ENCODE measurements at regions not wholly inside any gene's neighbourhood (a gene's known extent, or its start where the extent isn't known, plus 50 kb on each side); places are given as distances from the start of the nearest gene placed in this dataset.

DNA sequence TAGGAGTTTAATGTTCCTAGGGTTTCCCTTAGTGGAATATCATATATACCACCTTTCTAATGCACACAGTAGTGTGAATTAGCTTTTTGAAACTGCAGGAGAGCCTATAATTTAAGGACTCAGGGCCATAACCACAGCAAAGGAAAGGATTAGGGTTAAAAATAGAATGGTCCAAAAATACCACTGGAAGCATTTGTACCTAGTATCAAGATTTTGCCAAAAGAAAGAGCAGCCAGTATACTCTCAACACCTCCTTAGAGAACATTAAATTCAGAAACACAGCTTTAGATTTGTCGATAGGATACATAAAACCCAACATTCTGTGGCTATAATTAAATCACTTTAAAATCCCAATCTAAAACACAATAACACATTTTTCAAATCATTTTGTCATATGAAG lies 634.9 kb downstream of the EPHA4 start:
- DNase-seq: no peak

DNA sequence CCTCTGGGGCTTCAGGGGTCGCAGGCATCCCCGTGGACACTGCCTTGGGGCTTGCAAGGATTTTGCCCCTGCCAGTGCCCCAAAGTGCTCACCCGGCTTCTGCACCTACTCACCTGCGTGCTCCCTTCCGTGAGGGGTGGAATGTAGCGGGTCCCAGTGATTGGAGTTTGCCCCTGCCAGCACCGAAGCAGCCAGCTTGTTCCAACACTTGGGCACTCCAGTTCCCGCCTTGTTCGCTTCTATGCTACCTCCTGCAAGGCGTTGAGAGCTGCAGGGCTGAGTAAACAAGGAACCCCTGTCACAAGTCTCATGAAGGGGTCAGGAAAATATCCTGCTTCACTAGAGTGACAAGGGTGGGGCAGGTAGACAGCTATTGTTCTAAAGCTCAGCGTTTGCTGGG lies 631.5 kb downstream of the EPHA4 start:
- DNase-seq: no peak

DNA sequence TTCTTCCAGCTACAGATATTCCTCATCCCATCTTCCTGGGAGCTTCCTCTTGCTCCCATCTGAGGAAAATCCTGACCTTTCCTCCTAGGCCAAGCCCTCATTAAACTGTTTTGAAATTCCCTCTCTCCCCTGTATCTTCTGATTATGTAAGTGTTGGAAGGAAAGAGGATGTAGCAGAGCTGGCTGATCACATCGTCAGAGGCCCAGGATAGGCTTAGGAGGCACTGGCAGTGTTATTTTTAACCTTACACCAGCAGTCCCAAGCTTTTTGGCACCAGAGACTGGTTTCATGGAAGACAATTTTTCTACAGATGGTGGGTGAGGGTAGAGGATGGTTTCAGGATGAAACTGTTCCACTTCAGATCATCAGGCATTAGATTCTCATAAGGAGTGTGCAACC lies 630.4 kb downstream of the EPHA4 start:
- no peak for DNase-seq

- DNase-seq: no peak
Measured at GRCh38 chr2:220946552-220946951, 625.6 kb downstream of the EPHA4 start.

GRCh38 chr2:220948579-220948978 lies 623.5 kb downstream of the EPHA4 start:
- DNase-seq: no peak

DNA sequence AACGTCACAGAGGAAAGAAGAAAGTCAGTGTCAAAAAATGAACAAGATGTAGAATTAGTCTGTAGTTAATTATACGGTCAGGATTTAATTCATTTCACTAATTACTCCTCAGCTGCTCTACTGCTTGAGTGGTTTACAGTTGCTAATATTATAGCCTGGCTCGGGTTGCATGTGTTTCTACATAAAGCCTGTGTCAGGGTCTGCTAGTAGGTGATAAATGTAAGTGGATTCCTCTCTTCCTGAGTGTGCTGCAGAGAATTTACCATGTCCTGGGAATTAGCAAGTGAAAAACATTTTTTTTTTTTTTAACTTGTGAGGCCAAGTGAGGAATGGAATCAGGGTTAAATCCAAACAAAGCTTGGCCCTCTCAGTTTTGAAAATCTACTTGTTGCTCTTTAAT lies 622.6 kb downstream of the EPHA4 start:
- no peak for DNase-seq

DNA sequence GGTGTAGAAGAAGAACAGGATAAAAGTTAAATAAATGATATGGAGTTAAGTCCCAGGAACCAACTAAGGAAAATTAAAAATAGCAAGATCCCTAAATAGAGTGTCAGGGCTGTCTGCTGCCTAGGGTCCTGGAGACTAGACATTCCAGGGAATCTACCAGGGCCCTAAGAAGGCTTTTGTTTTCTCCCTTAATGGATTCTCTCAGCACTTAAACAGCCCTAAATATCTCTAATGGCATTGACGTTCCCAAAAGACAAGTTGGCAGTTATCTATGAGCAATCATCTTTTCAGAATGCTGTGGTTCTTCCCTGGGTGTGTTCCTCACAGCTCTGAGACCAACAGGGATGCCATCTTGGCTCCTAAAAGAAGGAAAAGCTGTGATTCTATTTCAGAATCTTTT lies 616.3 kb downstream of the EPHA4 start:
- no peak for DNase-seq

- no peak for DNase-seq
Measured at GRCh38 chr2:220956429-220956828, 615.7 kb downstream of the EPHA4 start.

- peak in 23 of 58 donors; percentile 2 to 78 (median 22) for DNase-seq
Measured at GRCh38 chr2:220959391-220959802, 612.7 kb downstream of the EPHA4 start.

DNA sequence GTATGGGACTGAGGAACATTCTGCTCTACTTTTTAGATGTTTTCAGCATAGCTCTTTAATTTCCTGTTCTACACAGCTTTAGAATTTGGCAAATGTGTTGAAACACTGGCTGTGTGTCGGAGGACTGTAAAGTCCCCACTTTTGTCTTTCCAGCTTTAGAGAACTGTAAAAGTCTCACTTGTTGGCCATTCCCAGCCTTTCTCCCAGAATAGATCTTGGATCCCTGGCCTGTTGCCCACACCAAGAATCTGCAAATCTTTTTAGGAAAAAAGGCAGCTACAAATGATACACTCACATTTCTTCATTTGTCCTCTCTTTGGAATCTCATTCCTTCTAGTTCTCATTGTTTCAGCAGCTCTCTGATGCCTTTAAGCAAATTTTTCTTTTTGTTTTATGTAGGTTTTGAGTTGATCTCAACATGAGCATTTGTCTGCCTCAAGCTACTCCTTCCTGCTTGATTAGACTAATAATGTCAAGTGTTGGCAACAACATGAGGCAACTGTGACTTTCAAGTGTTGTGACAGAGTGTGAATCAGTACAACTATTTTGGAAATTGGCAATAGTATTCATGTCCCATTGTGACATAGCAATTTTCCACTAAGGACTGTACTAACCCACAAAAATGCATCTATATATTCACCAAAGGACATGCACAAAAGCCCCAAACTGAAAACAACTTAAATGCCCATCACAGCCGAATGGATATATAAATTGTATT lies 610.8 kb downstream of the EPHA4 start:
- peak in 2 of 58 donors; percentile 2 to 5 for DNase-seq

GRCh38 chr2:220962556-220962955 lies 609.5 kb downstream of the EPHA4 start:
- peak in 1 of 58 donors; percentile 7 for DNase-seq

DNA sequence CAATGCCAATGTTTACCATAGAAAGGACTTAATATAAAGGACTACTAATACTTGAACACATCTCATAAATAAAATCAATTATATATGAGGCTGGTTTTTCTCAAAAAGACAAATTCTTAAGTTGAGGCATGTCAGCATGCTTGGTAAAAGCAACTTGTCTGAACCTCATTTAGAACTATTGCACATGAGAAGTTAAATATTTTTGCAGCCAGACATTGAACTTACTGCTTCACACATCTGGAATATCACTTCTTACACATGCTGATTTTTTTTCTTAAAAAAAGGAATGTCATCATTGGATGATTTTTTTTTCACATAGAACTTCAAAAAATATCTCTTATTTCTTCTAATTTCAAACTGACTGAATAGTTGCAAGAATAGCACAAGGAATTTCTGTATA lies 609.0 kb downstream of the EPHA4 start:
- no peak for DNase-seq

- no peak for DNase-seq
Measured at GRCh38 chr2:220963930-220964329, 608.2 kb downstream of the EPHA4 start.

GRCh38 chr2:220966636-220967035 lies 605.5 kb downstream of the EPHA4 start:
- no peak for DNase-seq

DNA sequence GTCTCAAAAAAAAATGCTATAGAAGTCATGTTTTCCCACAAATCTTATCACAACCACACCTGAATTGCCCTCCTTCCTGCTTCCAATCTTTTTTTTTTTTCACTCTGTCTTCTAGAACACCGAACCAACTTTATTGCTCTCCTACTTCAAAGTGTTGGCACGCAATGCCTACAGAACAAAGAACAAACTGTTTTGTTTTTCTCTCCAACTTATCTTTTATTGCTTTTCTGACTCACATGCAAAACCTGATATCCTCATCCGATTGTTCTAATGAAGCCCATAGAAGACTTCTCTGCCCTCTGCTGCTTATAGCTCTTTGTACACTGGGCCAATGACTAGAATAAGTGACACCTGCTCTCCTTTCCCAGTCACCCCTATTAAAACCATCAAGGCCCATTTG lies 602.8 kb downstream of the EPHA4 start:
- no peak for DNase-seq

DNA sequence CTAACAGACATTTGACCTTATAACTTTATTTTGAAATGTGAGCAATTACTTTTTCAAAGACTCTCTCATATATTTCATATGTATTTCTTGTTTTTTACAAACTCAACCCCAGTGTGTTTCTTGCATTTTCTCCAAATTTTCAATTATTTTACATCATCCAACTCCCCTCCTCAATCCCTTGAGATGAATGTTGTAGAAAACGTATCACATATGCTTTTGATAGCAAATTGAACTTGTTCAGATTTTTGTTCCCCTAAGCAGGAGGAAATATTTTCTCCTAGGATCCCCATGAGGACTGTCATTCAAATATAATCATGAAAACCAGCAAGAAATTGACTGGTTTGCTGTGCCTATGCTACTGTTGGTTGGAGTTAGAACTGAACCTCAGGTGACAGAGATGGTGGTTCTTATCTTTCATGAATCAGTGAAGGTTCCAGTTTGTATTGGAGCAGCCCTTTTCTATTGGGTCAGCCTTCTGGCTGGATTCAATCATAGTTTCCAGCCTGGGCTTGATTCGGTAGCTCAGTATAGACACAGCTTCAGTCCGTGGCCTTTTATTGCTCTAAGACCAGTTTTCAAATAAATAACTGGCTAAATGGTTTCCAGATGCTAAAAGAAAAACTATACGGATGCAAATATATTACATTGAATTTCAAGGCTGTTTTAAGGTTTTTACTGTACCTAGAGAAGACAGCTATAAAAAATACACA lies 591.0 kb downstream of the EPHA4 start:
- no peak for DNase-seq

DNA sequence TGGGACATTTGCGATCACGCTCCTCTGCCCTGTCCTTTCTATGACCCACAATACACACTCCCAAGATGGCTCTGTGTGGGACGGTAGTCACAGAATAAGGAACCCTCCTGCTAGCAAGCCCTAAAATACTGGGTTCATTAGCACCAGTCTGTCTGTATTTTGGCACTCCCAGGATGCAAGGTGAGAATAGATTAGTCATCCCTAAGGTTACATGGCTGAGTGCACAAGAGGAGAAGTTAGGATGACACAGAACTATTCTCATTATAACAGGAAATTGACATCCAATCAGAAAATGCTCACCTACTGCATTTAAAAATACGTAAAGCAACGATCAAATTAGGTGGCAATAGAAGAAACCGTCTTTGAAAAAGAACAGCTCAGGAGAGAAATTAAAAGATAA lies 590.2 kb downstream of the EPHA4 start:
- DNase-seq: no peak

GRCh38 chr2:220985561-220985960 lies 586.5 kb downstream of the EPHA4 start:
- DNase-seq: no peak

DNA sequence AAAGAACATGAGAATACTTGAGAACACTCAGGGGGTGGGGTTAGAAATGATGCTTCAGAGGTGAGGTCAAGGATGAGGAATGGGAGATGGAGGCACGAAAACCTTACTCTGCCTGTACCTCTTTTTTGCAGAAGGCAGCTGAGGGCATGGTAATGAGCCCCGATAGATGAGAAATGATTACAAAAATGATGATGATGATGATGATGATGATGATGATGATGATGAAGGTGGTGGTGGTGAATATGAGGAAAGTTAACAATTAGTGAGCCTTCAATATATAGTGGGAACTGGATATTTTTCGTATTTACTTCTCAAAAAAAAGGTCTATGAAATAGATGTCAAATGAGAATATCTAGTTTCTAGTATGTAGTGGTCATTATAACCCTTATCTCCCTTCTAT lies 584.3 kb downstream of the EPHA4 start:
- no peak for DNase-seq

DNA sequence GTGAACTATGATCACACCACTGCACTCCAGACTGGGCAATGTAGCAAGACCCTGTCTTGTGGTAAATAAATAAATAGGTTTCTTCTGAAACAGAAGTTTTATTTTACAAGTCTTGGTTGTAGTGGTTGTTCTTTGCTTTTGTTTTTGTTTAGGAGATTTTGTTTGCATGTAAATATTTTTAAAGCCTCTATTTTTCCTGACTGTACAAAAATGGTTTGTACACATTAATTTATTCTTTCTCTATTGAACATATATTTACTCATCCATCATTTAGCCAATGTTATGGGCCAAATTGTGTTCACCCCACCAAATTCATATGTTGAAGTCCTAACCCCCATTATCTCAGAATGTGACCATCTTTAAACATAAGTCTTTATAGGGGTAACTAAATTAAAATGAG lies 580.1 kb downstream of the EPHA4 start:
- DNase-seq: no peak

- no peak for DNase-seq
Measured at GRCh38 chr2:220994846-220995245, 577.3 kb downstream of the EPHA4 start.

GRCh38 chr2:220995581-220995980 lies 576.5 kb downstream of the EPHA4 start:
- no peak for DNase-seq

DNA sequence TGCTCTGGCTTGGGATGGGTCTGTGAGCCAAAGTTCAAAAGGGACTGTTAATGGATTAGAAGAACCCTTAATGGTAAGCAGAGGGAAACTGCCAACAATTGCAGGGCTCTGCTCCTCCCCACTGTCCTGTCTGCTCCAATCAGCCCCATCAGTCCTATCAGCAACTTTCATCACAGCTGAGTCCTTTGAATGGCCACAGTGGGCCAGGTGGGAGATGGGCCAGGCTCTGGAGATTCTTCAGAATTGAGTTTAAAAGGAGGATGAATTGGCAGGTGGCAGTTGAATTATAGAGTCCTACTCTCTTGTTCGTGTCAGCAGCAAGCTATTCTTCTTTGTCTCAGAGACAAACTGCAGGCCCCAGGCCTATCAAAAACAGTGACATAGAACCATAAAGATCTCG lies 573.9 kb downstream of the EPHA4 start:
- DNase-seq: no peak
